Stomach smooth muscle (tissue), 2 donors: ENCODE measurements at regions not wholly inside any gene's neighbourhood (a gene's known extent, or its start where the extent isn't known, plus 50 kb on each side); places are given as distances from the start of the nearest gene placed in this dataset.

Source experiments
- H3K27ac ChIP-seq: one replicate; pipeline ENCODE4 v1.7.0; 2013; ENCODE audit warnings: mild to moderate bottlenecking, low read length, inconsistent platforms
- H3K27me3 ChIP-seq, 2 donors: one replicate each; pipeline ENCODE4 v1.7.0; 2013; ENCODE audit warnings: low read length in 2 of 2; ENCODE audit not compliant: insufficient read depth in 2 of 2, control insufficient read depth in 1 of 2
- H3K36me3 ChIP-seq, 2 donors: one replicate each; pipeline ENCODE4 v1.7.0; 2013; ENCODE audit warnings: low read length in 2 of 2; ENCODE audit not compliant: control insufficient read depth in 2 of 2, insufficient read depth in 2 of 2
- H3K4me1 ChIP-seq: one replicate; pipeline ENCODE4 v1.7.0; 2013; ENCODE audit warnings: low read length; ENCODE audit not compliant: control insufficient read depth, insufficient read depth
- H3K4me3 ChIP-seq, 2 donors: one replicate each; pipeline ENCODE4 v1.7.0; 2013; ENCODE audit warnings: low read length in 2 of 2
- H3K9ac ChIP-seq, 2 donors: one replicate each; pipeline ENCODE4 v1.7.0; 2013; ENCODE audit warnings: low read length in 2 of 2, mild to moderate bottlenecking in 1 of 2
- H3K9me3 ChIP-seq, 2 donors: one replicate each; pipeline ENCODE4 v1.7.0; 2013; ENCODE audit warnings: low read length in 2 of 2; ENCODE audit not compliant: control insufficient read depth in 2 of 2
- donor health status: healthy.
- donor health status: Pancreatic carcinoma.

- H3K9me3 ChIP-seq = no peaks in the 10 kb centered on the region
- H3K27me3 ChIP-seq = peaks cover 0 to 5% of the 10 kb centered on the region in 2 donors
- no peak overlapping the region for H3K9ac ChIP-seq
- no peak overlapping the region for H3K4me3 ChIP-seq
- no peak overlapping the region for H3K27ac ChIP-seq
- H3K36me3 ChIP-seq = no peaks in the 10 kb centered on the region
- no peaks in the 10 kb centered on the region for H3K4me1 ChIP-seq
Observed at GRCh38 chr7:152572101-152572500, 103.8 kb downstream of the XRCC2 start.

GRCh38 chr7:152571068-152571467 is 104.9 kb downstream of the XRCC2 start:
- H3K4me3 ChIP-seq = no peak overlapping the region
- no peaks in the 10 kb centered on the region for H3K9me3 ChIP-seq
- H3K36me3 ChIP-seq = no peaks in the 10 kb centered on the region
- no peak overlapping the region for H3K9ac ChIP-seq
- H3K4me1 ChIP-seq = no peaks in the 10 kb centered on the region
- H3K27ac ChIP-seq = no peak overlapping the region
- H3K27me3 ChIP-seq = peaks cover 0 to 7% of the 10 kb centered on the region in 2 donors

GRCh38 chr7:152568972-152569371 is 107.0 kb downstream of the XRCC2 start:
- Histone ChIP-seq H3K36me3 (no peaks in the 10 kb centered on the region), H3K27me3 (peaks cover 0 to 6% of the 10 kb centered on the region in 2 donors), H3K4me1 (no peaks in the 10 kb centered on the region), H3K27ac (no peak overlapping the region), H3K4me3 (no peak overlapping the region), H3K9ac (no peak overlapping the region), H3K9me3 (no peaks in the 10 kb centered on the region)

- Histone ChIP-seq H3K4me1 (no peaks in the 10 kb centered on the region), H3K27me3 (peaks cover 0 to 6% of the 10 kb centered on the region in 2 donors), H3K9ac (no peak overlapping the region), H3K9me3 (no peaks in the 10 kb centered on the region), H3K4me3 (no peak overlapping the region), H3K36me3 (no peaks in the 10 kb centered on the region), H3K27ac (no peak overlapping the region)
Observed at GRCh38 chr7:152565731-152566130, 110.2 kb downstream of the XRCC2 start.

- H3K9ac ChIP-seq = no peak overlapping the region
- H3K4me3 ChIP-seq = no peak overlapping the region
- no peaks in the 10 kb centered on the region for H3K4me1 ChIP-seq
Observed at GRCh38 chr7:152564656-152565250, 111.2 kb downstream of the XRCC2 start.

GRCh38 chr7:152556013-152556755 is 119.8 kb downstream of the XRCC2 start:
- Histone ChIP-seq H3K36me3 (no peaks in the 10 kb centered on the region), H3K27ac (no peak overlapping the region), H3K9ac (no peak overlapping the region), H3K27me3 (no peaks in the 10 kb centered on the region), H3K4me1 (no peaks in the 10 kb centered on the region), H3K9me3 (no peaks in the 10 kb centered on the region), H3K4me3 (no peak overlapping the region)

More at GRCh38 chr7:152564656-152565250, 111.2 kb downstream of the XRCC2 start:
- Histone ChIP-seq H3K36me3 (no peaks in the 10 kb centered on the region), H3K27me3 (peaks cover 0 to 6% of the 10 kb centered on the region in 2 donors), H3K27ac (no peak overlapping the region), H3K9me3 (no peaks in the 10 kb centered on the region)

GRCh38 chr7:152553671-152554317 is 118.0 kb upstream of the KMT2C start:
- Histone ChIP-seq H3K4me3 (no peak overlapping the region), H3K27me3 (no peaks in the 10 kb centered on the region), H3K27ac (no peak overlapping the region), H3K9ac (no peak overlapping the region), H3K36me3 (no peaks in the 10 kb centered on the region), H3K9me3 (no peaks in the 10 kb centered on the region), H3K4me1 (no peaks in the 10 kb centered on the region)

- Histone ChIP-seq H3K4me1 (no peaks in the 10 kb centered on the region), H3K36me3 (no peaks in the 10 kb centered on the region), H3K4me3 (no peak overlapping the region), H3K27ac (no peak overlapping the region), H3K9ac (no peak overlapping the region), H3K27me3 (no peaks in the 10 kb centered on the region), H3K9me3 (no peaks in the 10 kb centered on the region)
Observed at GRCh38 chr7:152551304-152552036, 115.7 kb upstream of the KMT2C start.

GRCh38 chr7:152544971-152545619 is 109.3 kb upstream of the KMT2C start:
- Histone ChIP-seq H3K4me3 (no peak overlapping the region), H3K36me3 (no peaks in the 10 kb centered on the region), H3K9ac (no peak overlapping the region), H3K27ac (no peak overlapping the region), H3K9me3 (no peaks in the 10 kb centered on the region), H3K27me3 (no peaks in the 10 kb centered on the region), H3K4me1 (no peaks in the 10 kb centered on the region)

GRCh38 chr7:152544481-152544927 is 108.7 kb upstream of the KMT2C start:
- H3K27me3 ChIP-seq = no peaks in the 10 kb centered on the region
- no peak overlapping the region for H3K4me3 ChIP-seq
- no peaks in the 10 kb centered on the region for H3K4me1 ChIP-seq
- no peaks in the 10 kb centered on the region for H3K9me3 ChIP-seq
- no peak overlapping the region for H3K9ac ChIP-seq
- no peak overlapping the region for H3K27ac ChIP-seq
- no peaks in the 10 kb centered on the region for H3K36me3 ChIP-seq
